Pulmonary artery endothelial cell (primary cell): ENCODE measurements at regions not wholly inside any gene's neighbourhood (a gene's known extent, or its start where the extent isn't known, plus 50 kb on each side); places are given as distances from the start of the nearest gene placed in this dataset.
"Not testable (repeated sequence)": the region's sequence is repeated elsewhere in the genome, so short reads cannot be mapped to it uniquely, and the experiment has no call there.

ENCODE experiments used
- DNase-seq: peaks from one replicate; pipeline ENCODE4 v3.0.0-alpha.2; 2011; ENCODE audit warnings: low read depth, low spot score

DNA sequence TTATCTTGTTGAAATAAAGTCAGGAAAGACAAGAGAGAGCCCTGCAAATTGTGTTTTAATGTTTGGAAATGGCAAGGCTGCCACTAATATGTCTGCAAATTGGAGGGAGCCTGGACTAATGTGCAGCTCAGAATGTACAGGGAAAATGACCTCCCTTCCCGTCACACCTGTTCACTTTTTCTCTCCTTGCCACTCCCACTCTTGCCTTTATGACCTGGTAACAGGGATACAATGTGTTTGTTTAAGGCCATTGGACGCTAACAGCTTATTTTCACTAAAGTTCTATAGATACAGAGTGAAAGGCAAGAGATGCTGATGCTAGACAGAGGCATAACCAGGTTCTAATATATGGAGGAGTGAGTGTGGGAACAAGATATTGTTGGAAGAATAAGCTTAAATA is 203.9 kb downstream of the RAB38 start:
- no peak for DNase-seq

DNA sequence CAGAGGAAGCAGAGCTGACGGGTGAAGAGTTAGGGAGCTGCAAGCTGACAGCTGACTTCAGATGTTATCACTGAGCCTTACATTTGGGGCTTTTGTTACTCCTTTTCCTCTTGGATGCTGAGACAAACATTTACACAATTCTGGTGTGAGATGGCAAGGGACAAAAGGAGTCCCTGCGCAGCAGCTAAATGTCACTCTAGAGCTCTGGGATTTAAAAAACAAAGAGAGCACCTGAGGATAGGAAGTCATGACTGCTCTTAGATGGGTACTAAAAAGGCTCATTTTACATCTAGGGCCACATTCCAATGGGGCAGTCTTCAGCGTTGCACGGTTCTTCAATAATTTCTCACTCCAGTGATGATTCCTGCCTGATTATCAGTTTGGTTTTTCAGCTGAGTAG is 204.5 kb downstream of the RAB38 start:
- DNase-seq, result no peak

DNA sequence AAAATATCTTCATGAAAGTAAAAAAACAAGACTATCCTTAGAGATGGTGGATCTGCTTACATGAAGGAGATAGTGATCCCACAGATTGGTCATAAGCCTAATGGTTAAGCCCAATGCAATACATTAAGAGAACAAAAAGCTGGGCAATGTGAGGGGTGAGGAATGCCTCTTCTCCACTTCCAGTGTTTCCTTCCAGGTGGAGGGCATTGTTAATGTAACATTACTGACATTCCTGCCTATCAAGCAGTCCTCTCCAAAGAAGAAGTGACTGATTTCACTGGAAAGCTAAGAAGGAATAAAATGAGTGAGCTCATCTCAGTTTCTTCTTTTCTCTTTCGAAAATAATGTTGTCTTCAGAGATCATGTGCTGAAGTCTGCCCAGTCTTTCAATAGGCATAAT is 207.8 kb downstream of the RAB38 start:
- no peak for DNase-seq

DNA sequence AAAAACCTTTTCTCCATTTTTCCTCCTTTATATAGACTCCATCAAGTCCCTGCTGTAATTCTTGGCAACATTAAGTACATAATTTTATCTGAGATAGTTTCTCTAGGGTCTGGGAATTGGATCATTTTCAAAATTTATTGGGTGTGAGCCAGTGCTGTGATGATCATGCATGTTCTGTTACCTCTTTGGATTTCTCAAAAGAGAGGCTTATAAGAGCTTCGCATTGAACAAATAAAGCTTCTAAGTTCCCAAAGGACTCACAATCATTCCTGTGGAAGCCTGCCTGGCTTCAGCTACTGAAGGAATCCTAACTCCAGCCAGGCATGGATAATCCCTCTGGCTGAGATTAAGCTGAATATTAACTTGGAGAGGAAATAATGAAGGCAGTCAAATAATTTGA is 208.5 kb downstream of the RAB38 start:
- DNase-seq, result no peak

DNA sequence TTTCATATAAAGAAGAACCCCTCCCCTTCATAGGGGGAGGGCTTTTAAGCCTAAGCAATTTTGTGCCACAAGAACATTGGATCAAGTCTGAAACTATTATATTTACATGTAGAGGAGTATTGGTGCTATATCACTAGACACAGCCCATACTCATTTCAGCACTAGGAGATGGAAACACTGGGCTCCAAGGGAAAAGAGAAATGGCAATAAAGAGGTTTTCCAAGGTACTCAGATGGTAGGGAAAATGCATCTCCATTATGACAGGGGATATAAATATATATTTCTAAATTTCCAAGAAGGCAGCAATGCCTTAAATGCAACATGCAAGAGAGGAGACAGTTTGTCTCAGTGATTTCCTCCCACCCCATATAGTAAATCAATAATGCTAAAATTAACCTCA is 209.0 kb downstream of the RAB38 start:
- DNase-seq, result no peak

DNA sequence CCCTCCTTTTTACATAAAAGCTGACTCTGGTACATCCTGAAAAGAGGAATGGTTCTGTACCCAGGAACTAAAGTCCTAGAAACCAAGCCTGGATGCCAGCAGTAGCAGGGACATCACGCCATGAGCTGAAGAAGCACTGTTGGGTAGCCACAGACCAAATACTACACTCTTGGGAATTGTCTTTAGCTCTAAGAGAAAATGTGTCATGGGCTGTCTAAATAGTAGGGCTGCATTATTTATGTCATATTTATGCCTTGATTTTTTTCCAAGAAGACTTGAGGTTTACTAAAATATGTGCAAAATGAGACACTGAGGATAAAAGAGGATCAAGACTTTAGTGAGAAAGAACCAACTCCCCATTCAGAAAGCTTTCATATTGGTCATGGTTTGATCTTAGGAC is 213.6 kb downstream of the RAB38 start:
- no peak for DNase-seq

DNA sequence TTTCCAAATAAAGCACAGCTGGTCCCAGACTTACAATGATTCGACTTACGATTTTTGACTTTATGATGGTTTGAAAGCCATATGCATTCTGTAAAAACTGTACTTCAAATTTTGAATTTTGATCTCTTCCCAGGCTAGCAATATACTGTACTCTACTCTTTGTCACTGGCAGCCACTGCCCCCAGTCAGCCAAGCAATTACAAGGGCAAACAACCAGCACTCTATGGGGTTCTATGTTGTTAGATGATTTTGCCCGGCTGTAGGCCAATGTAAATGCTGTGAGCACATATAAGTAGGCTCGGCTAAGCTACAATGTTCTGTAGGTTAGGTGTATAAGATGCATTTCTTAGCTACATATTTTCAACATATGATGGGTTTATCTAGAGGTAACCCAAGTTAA is 217.3 kb downstream of the RAB38 start:
- no peak for DNase-seq

DNA sequence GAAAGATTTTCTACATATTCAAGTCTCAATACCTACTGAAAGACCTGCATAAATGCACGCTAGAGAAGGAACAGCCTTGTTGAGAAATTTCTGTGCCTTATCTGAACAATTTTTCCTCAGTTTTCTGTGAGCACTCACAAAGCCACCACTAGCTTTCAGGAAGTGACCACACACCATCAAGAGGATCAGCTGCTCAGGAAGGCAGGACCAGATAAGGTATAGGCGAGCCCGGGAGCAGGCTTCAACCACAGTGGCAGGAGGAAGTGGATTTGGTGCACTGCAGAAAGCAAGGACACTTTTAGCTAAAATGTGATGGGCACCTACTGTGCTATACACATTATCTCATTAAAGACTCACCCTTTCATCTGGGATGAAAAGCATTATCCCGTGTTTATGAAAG is 220.8 kb downstream of the RAB38 start:
- no peak for DNase-seq

DNA sequence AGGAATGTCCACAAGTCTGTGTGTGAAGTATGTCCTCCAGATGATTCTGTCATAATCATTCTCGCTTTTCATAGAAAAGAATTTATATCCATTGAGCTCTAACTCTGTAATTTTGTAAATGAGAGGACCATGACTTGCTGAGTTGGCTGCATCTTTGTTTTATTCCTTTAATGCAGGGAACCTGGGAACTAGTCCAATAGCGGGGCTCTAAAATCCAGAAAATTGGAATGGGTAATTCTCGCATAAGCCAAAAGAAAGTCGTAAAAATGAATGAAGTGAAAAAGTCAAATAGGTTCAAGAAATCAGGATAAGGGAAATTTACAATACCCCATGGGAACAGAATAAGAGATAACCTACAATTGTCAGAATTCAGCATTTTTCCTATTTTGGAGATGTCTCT is 232.5 kb downstream of the RAB38 start:
- DNase-seq, result no peak

DNA sequence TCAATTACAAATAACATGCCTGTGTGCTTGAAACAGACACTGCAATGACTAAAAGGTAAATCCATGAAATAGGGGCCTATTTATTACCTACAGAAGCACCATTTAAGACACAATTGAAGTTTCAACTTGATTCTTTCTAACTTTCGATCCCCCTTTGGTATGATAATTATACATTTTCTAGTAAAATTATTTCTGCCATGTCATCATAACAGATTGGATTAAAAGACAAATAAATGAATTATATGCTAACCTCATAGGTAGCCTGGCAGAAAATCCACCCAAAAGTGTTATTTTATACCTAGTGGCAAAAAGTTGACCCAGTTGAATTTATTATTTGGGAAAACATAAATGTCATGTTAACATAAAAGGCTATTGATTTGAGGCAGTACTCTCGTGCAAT is 241.1 kb downstream of the RAB38 start:
- DNase-seq, result no peak

DNA sequence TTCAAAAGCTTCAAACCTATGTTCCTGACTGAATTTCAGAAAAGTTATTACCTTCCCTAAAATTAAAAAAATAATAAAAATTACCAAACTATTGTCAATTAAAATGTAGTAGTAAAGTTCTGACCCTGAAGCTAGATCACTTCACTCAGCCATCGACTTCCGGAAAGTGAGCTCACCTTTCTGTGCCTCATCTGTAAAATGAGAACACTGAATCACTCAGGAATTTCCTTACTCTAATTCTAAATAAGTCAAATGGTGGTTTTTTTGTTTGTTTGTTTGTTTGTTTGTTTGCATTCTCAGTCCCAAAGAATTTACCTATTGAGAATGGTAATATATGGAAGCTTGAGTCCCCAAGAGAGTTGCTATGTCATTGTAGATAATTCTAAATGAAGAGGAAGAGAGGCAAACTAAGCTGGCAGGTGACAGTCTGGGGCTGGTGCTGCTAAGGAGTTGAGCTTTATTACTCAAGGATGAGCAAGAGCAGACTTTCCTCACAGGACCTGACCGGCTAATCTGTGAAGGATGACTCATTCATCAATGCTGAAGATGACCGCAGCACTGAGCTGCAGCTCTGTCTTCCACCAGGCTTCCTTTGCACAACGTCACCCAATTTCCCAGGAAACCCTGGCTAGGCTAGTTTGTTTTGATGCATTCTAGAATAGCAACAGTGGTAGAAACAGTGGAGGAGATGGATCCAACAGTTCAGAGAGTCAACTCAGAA is 248.8 kb downstream of the RAB38 start:
- DNase-seq, result no peak

DNA sequence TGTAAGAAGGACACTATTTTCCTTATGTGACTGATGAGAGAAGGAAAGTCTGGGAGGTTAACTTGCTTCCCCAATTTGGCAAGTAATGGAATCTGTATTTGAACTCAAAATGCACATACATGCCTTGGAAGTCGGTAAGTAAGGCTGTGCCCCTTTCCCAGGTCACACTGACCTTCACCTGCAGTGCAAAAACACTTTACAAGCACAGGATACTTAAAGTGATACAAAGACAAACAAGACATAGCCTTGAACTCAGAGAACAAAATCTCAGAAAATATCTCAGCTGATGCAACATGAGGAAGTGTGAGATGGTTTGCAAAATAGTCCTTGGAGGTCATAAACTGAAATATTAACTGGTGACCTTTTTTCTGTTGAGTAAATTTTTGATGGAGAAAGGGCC is 251.1 kb downstream of the RAB38 start:
- DNase-seq, result no peak

DNA sequence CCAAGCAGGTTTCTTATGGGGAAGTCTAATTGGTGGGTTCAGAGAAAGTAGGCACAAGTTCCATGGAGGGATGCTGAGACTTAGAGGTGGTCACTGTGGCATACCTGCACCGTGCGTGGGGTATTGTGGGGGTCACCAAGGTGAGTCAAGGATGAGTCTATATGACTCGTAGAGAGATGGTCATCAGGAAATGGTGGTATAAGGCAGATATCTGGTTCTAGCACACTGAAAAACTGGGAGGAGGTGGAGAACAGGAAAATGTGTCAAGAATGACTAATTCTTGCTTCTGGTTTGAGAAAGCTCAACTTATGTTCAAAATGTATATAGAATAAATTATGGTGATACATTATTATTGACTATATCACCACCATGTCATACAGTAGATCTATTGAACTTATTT is 258.1 kb downstream of the RAB38 start:
- DNase-seq, result no peak

DNA sequence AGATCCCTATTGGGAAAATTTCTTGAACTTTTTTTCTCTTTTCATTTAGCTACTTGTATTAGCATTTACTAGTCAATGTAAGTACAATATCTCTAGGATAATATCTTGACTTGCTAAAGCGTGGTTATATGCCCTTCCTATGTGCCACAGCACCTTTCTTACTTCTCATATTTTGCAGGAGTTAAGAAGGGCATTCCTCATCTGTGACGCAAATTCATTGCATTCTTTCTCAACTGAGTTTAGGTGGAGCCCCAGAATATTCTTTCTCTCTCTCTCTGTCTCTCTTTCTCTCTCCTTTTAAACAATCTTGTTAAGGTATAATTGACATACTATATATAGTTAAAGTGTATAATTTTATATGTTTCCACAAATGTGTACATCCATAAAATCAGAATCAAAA is 266.1 kb downstream of the RAB38 start:
- no peak for DNase-seq

DNA sequence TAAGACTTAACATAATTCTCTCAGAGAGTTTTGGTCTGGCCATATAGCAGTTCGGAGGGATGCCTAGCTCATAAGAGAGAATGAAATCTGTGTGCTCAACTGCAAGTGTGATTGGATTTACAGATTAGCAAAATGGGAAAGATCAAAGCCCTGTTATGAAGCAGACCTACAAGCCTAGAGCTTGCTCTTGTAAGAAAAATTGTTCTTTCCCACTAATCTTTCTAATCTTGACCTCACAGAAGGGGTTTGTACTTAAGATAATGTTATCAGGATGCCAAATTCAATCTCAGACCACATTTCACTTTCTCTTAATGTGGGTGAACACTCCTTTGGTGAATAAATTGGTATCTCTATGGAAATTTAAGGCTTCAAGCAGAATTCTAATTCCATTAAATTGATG is 267.2 kb downstream of the RAB38 start:
- no peak for DNase-seq

DNA sequence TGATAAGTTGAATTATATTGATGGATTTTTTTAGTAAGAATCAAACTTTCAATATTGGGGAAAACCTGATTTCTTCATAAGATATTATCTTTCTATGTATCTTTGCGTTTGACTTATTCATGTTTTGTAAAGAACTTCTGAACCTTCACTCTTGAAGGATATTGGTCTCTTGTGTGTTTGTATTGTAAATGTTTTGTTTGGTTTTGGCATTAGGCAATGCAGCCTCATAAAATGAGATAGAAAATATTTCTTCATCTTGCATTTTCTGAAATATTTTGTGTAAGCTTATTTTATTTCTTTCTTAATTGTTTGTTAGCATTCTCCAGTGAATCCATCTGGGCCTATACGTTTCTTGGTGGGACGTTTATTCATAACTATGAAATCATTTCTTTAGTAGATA is 271.9 kb downstream of the RAB38 start:
- no peak for DNase-seq

DNA sequence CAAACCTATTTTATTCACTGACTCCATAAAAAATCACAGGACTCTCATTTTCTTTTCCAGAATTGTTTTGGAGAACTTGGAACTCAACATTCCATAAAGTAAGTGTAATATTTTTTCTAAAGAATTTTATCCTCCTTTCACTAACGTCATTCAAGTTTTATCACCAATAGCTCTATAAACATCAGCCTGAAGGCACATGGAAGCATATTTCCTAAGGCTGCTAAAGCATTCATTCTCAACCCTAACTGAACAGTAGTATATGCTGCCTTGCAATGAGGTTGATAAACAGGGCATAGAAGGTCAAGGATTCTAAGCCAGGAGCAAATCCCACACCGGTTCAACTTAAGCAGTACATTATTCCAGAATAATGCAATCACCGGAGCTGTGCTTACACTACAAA is 273.9 kb downstream of the RAB38 start:
- DNase-seq, result no peak

DNA sequence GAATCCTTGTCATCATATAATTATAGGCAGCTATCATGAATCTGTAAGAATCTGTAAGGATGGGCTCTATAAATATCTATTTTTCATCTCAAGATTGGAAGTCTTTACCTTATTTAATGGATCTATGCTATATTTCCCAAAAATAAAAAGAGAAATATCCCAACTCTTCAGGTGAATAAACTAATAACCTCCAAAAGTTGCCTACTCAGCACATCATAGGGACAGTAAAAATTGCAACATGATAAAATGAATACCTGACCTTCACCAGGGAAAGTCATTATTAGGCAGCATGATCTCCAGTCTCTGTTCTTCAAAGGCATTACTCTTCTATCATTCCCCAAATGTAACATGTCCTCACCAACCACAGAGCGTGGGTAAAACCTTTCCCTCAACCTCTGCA is 277.3 kb downstream of the RAB38 start:
- no peak for DNase-seq

DNA sequence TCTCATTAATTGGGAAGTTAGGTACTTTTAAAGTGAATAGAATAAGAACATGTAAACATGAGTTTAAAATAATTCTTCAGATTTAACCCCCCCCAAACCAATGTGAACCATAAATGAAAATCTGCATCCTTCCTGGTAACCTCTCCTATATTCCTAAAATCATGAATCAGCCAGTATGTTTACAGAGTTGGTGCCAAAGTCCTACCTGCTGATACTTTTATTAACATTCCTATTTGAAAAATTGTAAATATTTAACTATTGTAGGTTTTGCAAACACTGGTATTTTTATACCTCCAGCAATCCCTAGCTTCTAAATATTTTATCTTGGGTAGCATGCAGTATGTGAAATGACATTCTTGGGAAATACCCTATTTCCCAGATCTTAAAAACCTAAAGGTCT is 278.2 kb downstream of the RAB38 start:
- no peak for DNase-seq

DNA sequence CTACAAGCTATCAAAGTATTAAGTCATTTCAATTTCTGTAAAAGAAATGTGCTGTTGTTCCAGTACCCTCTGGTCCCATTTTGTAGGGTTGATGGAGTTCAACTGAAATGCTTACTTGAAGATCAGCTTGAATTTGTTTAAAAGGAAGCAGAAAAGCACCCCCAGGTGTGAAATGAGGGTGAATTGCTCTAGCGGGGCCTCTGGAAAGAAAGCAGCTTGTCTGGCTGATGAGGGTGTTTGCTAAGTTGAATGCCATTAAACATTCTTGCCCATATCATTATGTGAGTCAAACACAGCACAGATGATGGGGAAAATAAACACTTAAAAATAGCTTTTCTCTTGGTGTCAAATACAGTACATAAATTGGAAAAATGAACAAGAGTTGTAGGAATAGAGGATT is 280.3 kb downstream of the RAB38 start:
- no peak for DNase-seq

DNA sequence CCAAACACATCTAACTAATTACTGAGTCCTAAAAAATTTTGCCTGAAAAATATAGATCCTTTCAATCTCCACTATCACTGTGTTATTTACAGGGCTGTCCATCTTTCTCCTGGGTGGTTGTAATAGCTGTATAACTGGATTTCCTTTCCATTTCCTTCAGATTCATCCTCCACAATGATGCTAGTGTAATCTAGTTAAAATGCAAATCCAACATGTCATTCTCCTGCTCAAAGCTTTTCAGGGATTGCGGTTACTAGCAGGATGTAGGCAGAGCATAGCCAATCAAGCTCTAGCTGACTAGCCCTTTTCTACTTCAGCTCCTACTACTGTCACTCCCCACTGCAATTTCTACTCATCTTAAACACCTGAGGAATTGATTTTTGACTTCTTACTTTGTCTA is 283.0 kb downstream of the RAB38 start:
- DNase-seq, result no peak

DNA sequence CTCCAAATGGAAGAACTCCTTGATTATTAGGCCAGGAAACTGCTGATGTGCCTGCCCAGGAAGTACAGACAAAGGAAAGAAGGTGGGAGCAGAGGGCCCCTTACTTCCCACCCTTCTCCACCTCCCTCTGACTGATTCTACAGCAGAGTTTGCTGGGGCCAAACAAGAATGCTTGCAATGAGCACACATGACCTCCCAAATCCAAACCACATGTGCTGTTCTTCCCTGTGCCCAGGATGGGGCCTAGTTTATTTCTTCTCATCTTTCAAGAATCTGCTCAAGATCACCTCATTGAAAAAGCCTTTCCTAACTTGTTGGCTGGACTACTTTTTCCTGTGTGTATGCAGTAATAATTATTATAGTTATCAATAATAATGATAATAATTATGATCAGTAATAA is 286.1 kb downstream of the RAB38 start:
- no peak for DNase-seq

DNA sequence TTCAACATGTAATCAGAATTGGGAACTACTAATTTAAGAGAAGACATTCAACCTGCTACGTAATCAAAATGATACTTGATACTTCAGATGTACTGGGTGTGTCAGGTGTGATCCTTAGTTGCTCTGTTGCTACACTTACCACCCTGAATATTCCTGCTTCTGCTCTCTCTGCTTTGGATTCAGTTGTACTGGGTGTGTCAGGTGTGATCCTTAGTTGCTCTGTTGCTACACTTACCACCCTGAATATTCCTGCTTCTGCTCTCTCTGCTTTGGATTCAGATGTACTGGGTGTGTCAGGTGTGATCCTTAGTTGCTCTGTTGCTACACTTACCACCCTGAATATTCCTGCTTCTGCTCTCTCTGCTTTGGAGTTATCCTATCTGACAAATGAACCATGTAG is 290.2 kb downstream of the RAB38 start:
- not testable (repeated sequence) for DNase-seq

DNA sequence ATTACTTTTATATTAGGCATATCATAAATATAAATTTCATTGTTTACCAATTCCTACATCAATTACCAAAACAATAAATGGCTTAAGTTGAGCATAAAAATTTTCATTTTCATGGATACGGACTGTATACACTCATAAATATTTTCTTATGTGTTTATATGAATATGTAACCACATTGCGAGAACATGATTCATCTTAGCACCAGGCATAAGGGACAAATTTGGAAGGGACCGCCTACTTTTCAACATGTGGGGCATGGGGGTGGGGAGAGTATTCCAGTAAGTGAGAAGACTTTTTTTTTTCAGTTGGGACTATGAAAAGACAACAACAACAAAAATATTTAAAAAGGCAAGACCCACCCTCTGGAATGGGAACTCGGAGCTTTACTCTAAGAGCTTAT is 296.1 kb downstream of the RAB38 start:
- no peak for DNase-seq
